ENCODE measurements at regions not wholly inside any gene's neighbourhood (a gene's known extent, or its start where the extent isn't known, plus 50 kb on each side); places are given as distances from the start of the nearest gene placed in this dataset.

GRCh38 chr13:104008075-104008474, 941.9 kb upstream of the SLC10A2 start:
- TF ChIP-seq GATA3 (IDR thresholded peaks at IDR 0.05; ENCODE audit: low read depth, low read length) = no peak
- TF ChIP-seq GATA2 (IDR thresholded peaks at IDR 0.05; ENCODE audit: low read depth, low read length) = no peak

All from SH-SY5Y (cell line).